SH-SY5Y (cell line): ENCODE measurements at regions not wholly inside any gene's neighbourhood (a gene's known extent, or its start where the extent isn't known, plus 50 kb on each side); places are given as distances from the start of the nearest gene placed in this dataset.

Source experiments
- GATA2 ChIP-seq: IDR thresholded peaks from 2 replicates; pipeline ENCODE4 v1.6.1; 2011; ENCODE audit warnings: mild to moderate bottlenecking, low read depth, low read length
- GATA3 ChIP-seq: IDR thresholded peaks from 2 replicates; pipeline ENCODE4 v1.6.1; 2011; ENCODE audit warnings: low read depth, mild to moderate bottlenecking, low read length, moderate library complexity

GRCh38 chr21:38072489-38072888 lies 156.2 kb upstream of the KCNJ6 start:
- TF ChIP-seq GATA3 (no peak), GATA2 (no peak)

- TF ChIP-seq GATA2, result no peak
- no peak for TF ChIP-seq GATA3
Observed at GRCh38 chr21:38075833-38076587, 159.8 kb upstream of the KCNJ6 start.

GRCh38 chr21:38077569-38077968 lies 161.3 kb upstream of the KCNJ6 start:
- no peak for TF ChIP-seq GATA3
- no peak for TF ChIP-seq GATA2

GRCh38 chr21:38080888-38081287 lies 164.6 kb upstream of the KCNJ6 start:
- no peak for TF ChIP-seq GATA3
- TF ChIP-seq GATA2, result no peak

GRCh38 chr21:38081708-38082107 lies 165.5 kb upstream of the KCNJ6 start:
- TF ChIP-seq GATA3, result no peak
- no peak for TF ChIP-seq GATA2

- TF ChIP-seq GATA3 (no peak), GATA2 (no peak)
Observed at GRCh38 chr21:38082936-38083485, 166.8 kb upstream of the KCNJ6 start.

GRCh38 chr21:38083535-38083934 lies 167.3 kb upstream of the KCNJ6 start:
- TF ChIP-seq GATA3 (no peak), GATA2 (no peak)

- TF ChIP-seq GATA2, result no peak
- TF ChIP-seq GATA3, result no peak
Observed at GRCh38 chr21:38086580-38086979, 170.2 kb upstream of the KCNJ15 start.

GRCh38 chr21:38088916-38089762 lies 167.7 kb upstream of the KCNJ15 start:
- TF ChIP-seq GATA2 (no peak), GATA3 (no peak)

GRCh38 chr21:38089763-38090046 lies 167.1 kb upstream of the KCNJ15 start:
- TF ChIP-seq GATA3 (no peak), GATA2 (no peak)

- TF ChIP-seq GATA2 (no peak), GATA3 (no peak)
Observed at GRCh38 chr21:38092051-38092450, 164.7 kb upstream of the KCNJ15 start.

GRCh38 chr21:38095220-38095619 lies 161.6 kb upstream of the KCNJ15 start:
- TF ChIP-seq GATA3 (no peak), GATA2 (no peak)

- TF ChIP-seq GATA3 (no peak), GATA2 (no peak)
Observed at GRCh38 chr21:38097789-38098188, 159.0 kb upstream of the KCNJ15 start.

GRCh38 chr21:38112219-38112789 lies 144.5 kb upstream of the KCNJ15 start:
- TF ChIP-seq GATA3, result no peak
- no peak for TF ChIP-seq GATA2

GRCh38 chr21:38114717-38115333 lies 142.0 kb upstream of the KCNJ15 start:
- TF ChIP-seq GATA3 (no peak), GATA2 (no peak)
